SK-N-SH treated with all-trans-retinoic acid at 6 μM for 48 hours (cell line): ENCODE measurements at regions not wholly inside any gene's neighbourhood (a gene's known extent, or its start where the extent isn't known, plus 50 kb on each side); places are given as distances from the start of the nearest gene placed in this dataset.

Experiments
- BACH2 ChIP-seq: fragments of 250-450 bp; sonication (Bioruptor Pico); IDR thresholded peaks from 2 replicates; pipeline ENCODE4 v1.9.0; 2021; ENCODE audit warnings: mild to moderate bottlenecking, borderline replicate concordance
- ESRRG ChIP-seq: fragments of 250-450 bp; sonication (Bioruptor Pico); IDR thresholded peaks from 2 replicates; pipeline ENCODE4 v1.6.1; 2021; ENCODE audit warnings: mild to moderate bottlenecking
- GLIS3 ChIP-seq: fragments of 250-450 bp; sonication (Bioruptor Pico); IDR thresholded peaks from 2 replicates; pipeline ENCODE4 v1.5.0; 2020; ENCODE audit warnings: mild to moderate bottlenecking, moderate library complexity
- OSR1 ChIP-seq: fragments of 250-450 bp; sonication (Bioruptor Pico); IDR thresholded peaks from 2 replicates; pipeline ENCODE4 v1.8.0; 2022; ENCODE audit warnings: moderate library complexity, mild to moderate bottlenecking, inconsistent platforms
- RARB ChIP-seq: fragments of 250-450 bp; sonication (Bioruptor Pico); IDR thresholded peaks from 2 replicates; pipeline ENCODE4 v1.8.0; 2021; ENCODE audit warnings: mild to moderate bottlenecking, moderate library complexity
- TCF4 ChIP-seq: fragments of 250-450 bp; sonication (Bioruptor Pico); IDR thresholded peaks from 2 replicates; pipeline ENCODE4 v1.8.0; 2021; ENCODE audit warnings: mild to moderate bottlenecking, moderate library complexity, borderline replicate concordance
- TOX ChIP-seq: fragments of 250-450 bp; sonication (Bioruptor Pico); IDR thresholded peaks from 2 replicates; pipeline ENCODE4 v1.8.0; 2021; ENCODE audit warnings: mild to moderate bottlenecking, moderate library complexity, borderline replicate concordance
- ZFP30 ChIP-seq: fragments of 450-650 bp; formaldehyde crosslinking; IDR thresholded peaks from 2 replicates; pipeline ENCODE4 v1.5.0; 2022; ENCODE audit warnings: mild to moderate bottlenecking, moderate library complexity
- ZNF565 ChIP-seq: fragments of 450-650 bp; formaldehyde crosslinking; conservative IDR thresholded peaks from 2 replicates; pipeline ENCODE4 v1.5.0; 2020; ENCODE audit warnings: low read depth, mild to moderate bottlenecking, moderate library complexity
- TF ChIP-seq, protein P1 (sequence below): fragments of 250-450 bp; sonication (Bioruptor Pico); IDR thresholded peaks from 2 replicates; pipeline ENCODE4 v1.5.1; 2020; ENCODE audit warnings: low read depth, mild to moderate bottlenecking, moderate library complexity
- TF ChIP-seq, protein P2 (sequence below): fragments of 250-450 bp; sonication (Bioruptor Pico); IDR thresholded peaks from 2 replicates; pipeline ENCODE4 v1.5.1; 2021; ENCODE audit warnings: mild to moderate bottlenecking, moderate library complexity
- TF ChIP-seq, protein P3 (sequence below): fragments of 250-450 bp; sonication (Bioruptor Pico); IDR thresholded peaks from 2 replicates; pipeline ENCODE4 v1.8.0; 2020; ENCODE audit warnings: mild to moderate bottlenecking, moderate library complexity, borderline replicate concordance

DNA sequence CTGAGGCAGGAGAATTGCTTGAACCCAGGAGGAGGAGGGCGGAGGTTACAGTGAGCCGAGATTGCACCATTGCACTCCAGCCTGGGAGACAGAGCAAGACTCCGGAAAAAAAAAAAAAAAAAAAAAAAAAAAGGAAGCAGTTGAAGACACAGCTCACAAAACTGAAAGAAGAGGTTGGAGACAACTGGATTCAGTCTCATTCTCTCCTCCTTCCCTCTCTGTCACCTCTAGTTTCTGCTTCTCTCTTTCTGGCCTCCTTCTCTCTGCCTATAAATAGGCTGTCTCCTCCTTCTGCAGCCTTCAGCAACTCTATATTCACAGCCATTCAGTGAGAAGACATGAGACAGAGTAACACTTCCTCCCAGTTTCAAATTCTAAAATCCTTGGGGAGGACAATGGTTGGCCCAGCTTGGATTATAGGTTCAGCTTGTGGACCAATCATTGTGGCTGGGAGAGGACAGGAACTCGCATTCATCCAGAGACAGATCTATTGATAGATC is 125.6 kb upstream of the HABP2 start:
- TF ChIP-seq, protein P1, sequence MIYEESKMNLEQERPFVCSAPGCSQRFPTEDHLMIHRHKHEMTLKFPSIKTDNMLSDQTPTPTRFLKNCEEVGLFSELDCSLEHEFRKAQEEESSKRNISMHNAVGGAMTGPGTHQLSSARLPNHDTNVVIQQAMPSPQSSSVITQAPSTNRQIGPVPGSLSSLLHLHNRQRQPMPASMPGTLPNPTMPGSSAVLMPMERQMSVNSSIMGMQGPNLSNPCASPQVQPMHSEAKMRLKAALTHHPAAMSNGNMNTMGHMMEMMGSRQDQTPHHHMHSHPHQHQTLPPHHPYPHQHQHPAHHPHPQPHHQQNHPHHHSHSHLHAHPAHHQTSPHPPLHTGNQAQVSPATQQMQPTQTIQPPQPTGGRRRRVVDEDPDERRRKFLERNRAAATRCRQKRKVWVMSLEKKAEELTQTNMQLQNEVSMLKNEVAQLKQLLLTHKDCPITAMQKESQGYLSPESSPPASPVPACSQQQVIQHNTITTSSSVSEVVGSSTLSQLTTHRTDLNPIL = no peak
- TF ChIP-seq ESRRG (CRISPR knock-in tag) (no peak), RARB (CRISPR knock-in tag) (no peak), ZFP30 (no peak), TOX (CRISPR knock-in tag) (no peak), OSR1 (no peak), TCF4 (CRISPR knock-in tag) (no peak), GLIS3 (CRISPR knock-in tag) (no peak), BACH2 (CRISPR knock-in tag) (no peak), ZNF565 (CRISPR knock-in tag) (no peak)
- TF ChIP-seq, protein P2, sequence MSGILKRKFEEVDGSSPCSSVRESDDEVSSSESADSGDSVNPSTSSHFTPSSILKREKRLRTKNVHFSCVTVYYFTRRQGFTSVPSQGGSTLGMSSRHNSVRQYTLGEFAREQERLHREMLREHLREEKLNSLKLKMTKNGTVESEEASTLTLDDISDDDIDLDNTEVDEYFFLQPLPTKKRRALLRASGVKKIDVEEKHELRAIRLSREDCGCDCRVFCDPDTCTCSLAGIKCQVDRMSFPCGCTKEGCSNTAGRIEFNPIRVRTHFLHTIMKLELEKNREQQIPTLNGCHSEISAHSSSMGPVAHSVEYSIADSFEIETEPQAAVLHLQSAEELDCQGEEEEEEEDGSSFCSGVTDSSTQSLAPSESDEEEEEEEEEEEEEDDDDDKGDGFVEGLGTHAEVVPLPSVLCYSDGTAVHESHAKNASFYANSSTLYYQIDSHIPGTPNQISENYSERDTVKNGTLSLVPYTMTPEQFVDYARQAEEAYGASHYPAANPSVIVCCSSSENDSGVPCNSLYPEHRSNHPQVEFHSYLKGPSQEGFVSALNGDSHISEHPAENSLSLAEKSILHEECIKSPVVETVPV = no peak
- TF ChIP-seq, protein P3, sequence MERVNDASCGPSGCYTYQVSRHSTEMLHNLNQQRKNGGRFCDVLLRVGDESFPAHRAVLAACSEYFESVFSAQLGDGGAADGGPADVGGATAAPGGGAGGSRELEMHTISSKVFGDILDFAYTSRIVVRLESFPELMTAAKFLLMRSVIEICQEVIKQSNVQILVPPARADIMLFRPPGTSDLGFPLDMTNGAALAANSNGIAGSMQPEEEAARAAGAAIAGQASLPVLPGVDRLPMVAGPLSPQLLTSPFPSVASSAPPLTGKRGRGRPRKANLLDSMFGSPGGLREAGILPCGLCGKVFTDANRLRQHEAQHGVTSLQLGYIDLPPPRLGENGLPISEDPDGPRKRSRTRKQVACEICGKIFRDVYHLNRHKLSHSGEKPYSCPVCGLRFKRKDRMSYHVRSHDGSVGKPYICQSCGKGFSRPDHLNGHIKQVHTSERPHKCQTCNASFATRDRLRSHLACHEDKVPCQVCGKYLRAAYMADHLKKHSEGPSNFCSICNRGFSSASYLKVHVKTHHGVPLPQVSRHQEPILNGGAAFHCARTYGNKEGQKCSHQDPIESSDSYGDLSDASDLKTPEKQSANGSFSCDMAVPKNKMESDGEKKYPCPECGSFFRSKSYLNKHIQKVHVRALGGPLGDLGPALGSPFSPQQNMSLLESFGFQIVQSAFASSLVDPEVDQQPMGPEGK (CRISPR knock-in tag) = no peak
